Activated T-cell treated with anti-CD3 and anti-CD28 coated beads, Interleukin-2, amount 50 U/mL, for 48 hours (primary cell): ENCODE measurements at regions not wholly inside any gene's neighbourhood (a gene's known extent, or its start where the extent isn't known, plus 50 kb on each side); places are given as distances from the start of the nearest gene placed in this dataset.
"Not testable (repeated sequence)": the region's sequence is repeated elsewhere in the genome, so short reads cannot be mapped to it uniquely, and the experiment has no call there.

Experiments
- DNase-seq, 2 experiments: peaks; one replicate each; pipeline ENCODE4 v3.0.0-alpha.2; 2020

DNA sequence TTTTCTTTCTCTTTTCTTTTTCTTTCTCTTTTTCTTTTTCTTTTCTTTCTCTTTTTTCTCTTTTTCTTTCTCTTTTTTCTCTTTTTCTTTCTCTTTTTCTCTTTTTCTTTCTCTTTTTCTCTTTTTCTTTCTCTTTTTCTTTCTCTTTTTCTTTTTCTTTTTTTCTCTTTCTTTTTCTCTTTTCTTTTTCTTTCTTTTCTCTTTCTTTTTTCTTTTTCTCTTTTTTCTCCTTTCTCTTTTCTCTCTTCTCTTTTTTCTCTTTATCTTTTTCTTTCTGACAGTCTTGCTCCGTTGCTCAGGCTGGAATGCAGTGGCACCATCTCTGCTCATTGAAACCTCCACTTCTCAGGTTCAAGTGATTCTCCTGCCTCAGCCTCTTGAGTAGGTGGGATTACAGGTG, 335.7 kb downstream of the SQOR start:
- DNase-seq, result no peak

DNA sequence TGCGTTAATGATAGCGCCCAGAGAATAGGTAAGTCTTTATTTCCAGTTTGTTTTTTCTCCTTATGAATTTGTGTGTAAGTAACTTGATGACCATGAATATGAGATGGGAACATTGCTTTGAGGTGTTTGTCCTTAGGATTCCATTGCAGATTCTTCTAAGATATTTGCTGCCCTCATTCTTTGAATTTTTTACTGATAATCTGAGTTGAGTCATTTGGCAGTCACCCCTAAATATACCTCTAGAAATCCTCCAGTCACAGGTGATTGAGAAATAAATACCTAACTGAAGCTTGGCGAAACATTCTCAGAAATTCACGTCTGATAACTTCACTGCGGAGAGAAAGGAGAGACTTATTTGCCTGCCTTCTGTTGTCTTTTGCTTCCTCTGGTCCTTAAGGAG, 345.5 kb downstream of the SQOR start:
- no peak for DNase-seq

DNA sequence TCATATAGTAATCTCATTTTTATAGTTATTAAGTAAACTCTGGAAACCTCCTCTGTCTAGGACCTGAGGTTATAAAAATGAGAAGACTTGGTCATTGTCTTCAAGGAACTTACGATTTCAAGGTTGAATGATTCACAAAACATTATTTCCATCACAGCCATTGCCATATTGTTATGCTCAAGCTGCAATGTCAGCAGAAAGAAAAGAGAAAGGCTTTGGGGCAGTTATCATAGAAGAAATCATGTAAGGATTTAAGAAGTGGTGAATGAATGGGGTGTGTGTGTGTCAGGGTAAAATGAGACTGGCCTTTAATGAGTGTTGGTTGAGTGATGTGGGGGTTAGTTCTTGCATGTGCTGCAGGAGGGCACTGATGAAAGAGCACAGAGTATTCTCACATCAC, 346.8 kb downstream of the SQOR start:
- DNase-seq, result no peak

DNA sequence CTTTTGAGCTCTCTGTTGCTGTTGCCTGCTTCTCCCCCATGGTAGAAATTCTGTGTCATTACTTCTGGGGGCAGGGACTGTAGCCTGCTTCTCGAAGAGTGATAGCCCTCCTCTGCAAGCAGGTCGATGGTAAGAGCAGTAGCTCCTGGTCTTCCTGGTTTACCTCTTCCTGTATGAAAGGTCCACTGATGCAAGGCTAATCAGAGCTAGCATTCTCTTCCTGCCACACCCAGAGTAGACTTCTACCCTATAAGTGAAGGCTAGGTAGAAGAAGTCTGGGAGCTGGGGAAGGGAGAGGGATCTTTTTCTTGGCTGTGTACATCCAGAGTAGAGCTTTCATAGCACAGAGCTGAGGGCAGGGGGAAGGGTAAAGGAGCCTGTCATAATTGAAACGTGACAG, 357.0 kb downstream of the SQOR start:
- no peak for DNase-seq

DNA sequence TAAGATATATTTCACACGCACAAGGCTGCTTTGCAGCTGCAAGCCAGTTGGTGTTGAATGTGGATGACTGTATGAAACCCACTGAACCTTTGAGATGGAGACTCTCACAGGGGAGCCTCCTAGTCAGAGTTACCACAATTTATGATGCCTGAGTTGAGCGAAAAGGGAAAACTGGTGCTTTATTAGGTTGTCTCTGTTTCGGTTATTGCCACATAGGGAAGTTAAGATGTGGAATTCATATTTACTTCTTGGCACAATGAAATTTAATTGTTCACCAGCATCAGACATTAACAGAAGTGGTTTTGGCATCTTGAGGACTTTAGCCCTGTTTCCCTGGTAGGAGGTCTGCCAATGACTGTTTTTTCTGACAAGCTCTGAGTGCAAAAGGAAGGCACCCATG, 358.2 kb downstream of the SQOR start:
- no peak for DNase-seq

DNA sequence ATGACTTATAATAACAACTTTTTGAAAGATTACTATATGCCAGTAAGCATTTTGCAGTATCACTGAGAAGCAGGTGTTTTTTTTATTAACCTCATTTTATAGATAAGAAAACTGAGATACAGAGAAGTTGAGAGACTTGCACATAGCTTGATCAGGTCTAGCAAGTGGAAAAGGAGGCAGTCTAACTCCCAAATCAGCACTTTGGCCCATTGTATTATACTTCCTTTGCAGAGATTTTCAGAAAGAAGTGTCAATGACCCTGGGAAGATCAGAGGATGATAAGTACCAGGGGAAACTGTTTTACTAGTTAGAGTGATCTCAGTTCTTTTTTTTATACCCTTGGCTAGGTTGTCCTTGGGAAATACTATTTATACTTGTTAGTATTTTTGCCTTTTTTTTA, 358.7 kb downstream of the SQOR start:
- no peak for DNase-seq

DNA sequence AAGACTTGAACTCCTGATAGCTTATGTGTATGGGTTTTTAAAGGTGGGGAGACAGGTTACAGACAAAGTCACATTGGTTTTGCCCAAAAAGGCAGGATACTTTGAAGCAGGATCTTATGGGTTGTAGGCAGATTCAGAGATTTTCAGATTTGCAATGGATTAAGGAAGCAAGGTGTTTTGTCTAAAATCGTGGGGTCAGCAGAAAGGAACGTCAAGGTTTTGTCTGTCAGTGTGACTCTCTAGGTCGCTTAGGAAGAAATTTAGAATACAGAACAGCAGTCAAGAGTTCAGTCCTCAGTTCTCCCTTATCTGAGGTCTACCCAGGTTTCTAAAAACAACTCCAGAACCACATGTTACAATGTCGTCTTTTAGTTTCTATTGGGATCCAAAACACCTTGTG, 361.0 kb downstream of the SQOR start:
- DNase-seq, result no peak

DNA sequence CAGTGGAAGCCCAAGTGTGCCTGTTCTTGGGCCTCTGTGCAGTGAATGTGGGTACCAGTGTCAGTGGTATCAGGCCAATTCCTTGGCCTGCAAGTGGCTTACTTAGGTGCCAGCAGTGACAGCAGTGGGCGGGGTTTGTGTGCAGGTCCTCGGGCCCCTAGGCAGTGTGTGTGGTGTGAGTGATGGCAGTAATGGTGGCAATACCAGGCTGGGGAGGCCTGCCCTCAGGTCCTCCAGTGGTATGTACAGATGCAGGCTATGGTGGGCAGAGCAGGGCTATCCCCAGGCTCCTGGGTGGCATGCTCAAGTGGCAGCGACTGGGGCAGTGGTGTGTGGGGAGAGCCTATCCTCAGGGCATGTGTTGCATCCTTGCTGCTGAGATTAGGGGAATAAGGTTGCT, 379.7 kb downstream of the SQOR start:
- DNase-seq, result no peak

DNA sequence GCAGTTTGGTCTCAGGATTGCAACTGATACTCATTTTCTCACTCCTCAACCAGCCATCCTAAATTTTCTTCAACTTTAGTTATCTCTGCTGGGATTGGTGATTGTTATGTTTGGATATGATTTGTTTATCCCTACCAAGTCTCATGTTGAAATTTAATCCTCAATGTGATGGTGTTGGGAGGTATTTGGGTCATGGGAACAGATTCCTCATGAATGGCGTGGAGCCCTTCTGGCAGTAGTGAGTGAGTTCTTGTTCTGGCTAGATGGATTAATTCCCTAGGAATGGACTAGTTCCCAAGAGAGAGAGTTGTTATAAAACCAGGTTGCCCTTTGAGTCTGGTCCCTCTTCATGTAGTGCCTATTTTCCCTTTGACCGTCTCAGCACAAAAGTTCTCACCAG, 399.9 kb downstream of the SQOR start:
- DNase-seq, result no peak

DNA sequence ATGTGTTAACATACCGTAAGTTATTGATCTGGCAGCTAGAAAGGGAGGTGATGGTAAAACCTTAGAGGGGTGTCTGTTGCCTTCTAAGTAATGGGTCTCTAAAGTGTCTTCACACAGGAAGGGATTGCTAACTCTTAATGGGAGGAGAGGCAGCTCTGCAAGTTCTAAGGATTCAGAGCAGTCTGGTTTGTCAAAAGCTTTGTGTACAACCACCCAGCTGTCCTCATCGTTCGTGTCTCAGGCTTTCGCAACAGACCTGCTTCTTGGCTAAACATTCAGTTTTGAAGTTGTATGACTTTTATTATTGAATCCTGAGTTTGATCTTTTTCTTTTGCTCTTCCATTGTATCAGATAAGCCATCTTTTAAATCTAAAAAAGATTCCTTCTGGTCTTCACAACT, 404.9 kb downstream of the SQOR start:
- DNase-seq, result no peak

DNA sequence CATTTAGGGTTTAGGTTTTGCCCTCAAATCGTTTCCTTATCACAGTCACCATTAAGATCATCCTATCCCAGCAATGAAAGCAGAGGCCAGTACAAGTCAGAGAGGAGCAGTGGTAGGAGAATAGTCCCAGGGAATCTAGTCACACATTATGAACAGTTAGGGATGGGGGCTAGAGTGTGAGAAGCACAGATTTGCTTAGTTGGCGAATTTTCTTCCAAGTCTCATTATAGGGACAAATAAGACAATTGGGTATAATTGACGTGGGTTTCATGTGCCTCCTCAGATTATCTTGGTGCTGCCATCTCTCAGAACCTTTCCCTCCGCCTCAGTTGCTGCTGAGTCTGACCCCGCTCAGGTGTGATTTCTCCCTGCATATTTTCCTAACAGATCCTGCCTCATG, 407.1 kb downstream of the SQOR start:
- no peak for DNase-seq

DNA sequence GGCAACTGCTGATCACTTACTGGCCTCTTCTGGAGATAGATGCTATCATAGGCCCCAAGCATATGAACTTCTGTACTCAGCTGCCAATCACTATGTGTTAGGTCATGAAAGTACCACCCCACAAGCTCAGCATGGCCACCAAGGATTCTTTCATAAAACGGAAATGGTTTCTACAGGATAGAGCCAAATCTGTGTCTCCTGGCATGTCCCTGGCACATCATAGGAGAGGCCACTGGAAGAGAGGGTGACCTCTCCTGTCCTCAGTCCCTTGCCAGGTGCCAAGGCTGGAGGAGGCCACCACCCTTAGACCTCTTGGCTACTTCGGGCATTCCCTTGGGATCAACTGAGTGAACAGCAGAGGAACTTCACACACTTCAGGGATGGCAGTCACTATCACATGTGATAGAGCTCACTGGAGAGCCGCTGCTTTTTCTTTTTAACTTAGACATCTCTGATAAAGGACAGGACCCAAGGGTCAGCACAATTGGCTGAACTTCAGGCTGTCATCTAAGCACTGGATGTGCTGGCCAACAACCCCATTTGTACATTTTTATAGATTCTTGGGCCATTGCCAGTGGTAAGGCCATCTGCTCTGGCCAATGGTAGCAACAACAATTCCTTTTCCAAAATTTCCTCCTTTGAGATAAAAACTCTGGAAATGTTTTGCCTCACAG, 425.2 kb downstream of the SQOR start:
- DNase-seq, result no peak

DNA sequence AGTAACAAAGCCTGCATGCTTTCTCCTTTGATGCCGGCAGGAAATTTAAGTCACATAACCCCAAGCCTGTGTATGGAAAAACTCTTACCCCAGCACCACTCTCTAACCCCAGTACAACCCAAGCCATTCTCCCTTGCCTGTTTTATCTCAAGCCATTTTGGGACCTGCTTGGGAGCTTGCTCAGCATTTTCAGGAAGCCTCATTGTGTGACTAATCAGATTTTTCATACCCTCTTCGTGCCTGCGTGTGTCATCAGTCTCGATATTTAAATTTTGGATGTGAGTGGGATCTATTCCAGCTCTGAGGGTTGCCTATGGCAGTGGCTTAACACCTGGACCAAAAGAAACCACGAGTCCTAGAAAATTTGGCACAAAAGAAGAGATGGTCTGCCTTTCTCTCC, 426.2 kb downstream of the SQOR start:
- DNase-seq, result no peak

DNA sequence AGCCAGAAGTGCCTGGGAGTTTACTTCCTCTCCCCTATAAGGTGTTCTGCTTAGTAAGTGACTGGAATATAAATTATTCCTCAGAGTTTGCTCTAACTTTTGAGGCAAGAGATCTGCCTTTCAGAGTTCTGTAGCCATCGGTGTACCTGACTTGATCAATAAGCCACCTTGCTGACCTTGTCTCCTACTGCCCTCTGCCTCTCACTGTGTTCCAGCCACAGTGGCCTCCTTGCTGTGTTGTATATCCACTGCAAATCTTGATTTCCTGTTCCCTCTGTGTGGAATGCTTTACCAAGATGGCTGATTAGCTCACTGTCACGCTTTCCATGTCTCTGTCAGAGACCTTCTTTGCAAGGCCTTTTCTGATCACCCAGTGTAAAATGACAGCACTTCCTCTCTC, 442.4 kb downstream of the SQOR start:
- DNase-seq, result no peak

DNA sequence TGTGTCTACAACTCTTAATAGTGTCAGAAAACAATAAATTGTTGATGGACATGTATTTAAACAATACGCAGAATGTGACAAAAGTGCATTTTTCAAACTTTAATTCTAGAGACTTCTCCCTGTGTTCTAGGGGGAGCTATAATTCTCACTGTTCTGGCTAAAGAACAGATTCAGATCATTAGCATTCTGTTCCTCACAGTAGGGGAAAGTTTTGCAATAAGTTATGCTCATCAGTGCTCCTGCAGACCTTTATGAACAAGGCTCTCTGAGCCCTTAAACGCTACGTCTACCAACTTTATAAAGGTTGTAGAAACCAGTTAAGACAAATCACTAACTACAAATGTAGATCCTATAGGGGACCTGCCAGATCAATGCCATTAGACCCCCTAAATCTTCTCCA, 444.2 kb downstream of the SQOR start:
- DNase-seq, result no peak

DNA sequence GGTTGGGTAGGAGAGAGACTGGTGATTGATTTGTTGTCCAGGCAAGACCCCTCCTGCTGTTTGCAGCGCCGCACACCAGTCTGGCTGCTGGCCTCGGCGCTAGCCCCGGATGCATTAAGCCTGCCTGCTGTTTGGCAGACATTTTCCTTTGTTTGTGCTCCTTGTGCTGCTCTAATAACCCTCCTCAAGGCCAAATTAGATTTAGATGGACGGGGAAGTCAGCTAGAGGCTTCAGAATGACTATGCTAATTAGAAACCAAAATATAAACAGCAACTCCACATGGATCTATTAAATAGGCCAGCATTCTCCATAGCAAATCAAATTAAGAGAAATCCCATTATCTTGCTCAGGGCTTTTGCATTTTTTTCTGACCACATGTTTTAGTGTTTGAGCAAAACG, 445.2 kb downstream of the SQOR start:
- DNase-seq, result no peak

DNA sequence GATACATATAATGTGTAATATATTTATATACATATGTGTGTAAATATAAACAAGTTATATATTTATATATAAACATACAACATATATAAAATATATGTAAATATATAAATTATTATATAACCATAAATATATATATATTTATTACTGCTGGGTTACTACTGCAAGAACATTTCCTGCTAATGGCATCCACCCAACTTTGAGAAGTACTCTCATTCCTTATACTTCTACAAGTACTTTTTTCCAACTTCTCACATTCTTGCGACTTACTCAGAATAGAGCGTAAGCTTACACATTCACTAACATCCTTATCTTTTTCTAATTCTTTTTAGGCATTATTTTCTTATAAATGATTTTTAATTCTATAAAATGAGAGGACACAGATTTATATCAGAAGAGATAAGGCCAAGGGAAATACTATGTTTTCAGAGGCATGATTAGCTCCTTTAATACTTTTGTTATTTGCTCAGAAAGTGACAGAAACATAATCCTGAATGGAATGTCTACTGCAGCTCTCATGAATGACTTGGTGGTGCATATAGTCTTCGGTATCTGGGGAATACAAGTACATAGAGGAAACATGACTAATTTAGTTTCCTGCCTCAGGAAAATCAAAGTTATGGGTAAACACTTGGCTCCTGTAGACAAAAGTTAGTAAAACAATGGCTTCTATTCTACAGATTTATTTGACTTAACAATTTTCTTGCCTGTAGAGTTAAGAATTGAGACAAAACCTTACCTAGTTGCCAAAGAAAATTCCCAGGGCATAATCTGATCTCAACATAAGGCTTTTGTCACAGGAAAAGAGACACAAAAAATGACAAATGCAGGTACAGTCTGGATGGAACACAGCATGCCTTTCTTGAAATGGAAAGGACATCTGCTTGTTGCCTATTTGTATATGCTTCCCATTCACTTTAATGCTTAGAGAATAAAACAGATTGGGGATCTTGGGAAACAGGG, 453.9 kb downstream of the SQOR start:
- no peak for DNase-seq

DNA sequence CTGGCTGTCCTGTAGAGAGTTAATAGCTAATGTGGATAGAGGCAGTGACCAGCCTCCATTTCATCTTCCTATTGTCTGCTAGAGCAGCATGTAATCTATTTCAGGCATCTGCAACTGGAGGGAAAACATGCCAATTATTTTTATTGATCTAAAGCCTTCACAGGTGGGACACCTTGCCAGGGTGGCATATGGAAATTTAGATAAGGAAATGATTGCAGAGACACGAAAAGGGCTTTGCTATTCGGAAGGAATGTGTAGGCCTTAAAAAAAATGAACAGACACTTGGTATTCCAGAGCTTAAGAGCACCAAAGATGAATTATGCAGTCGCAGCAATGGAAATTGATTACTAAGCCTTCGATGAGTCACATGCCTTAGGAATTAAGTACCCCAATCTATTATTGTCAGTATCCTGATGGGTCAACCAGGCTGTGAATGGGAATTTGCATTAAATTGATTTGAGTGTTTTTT, 454.7 kb downstream of the SQOR start:
- DNase-seq, result no peak

DNA sequence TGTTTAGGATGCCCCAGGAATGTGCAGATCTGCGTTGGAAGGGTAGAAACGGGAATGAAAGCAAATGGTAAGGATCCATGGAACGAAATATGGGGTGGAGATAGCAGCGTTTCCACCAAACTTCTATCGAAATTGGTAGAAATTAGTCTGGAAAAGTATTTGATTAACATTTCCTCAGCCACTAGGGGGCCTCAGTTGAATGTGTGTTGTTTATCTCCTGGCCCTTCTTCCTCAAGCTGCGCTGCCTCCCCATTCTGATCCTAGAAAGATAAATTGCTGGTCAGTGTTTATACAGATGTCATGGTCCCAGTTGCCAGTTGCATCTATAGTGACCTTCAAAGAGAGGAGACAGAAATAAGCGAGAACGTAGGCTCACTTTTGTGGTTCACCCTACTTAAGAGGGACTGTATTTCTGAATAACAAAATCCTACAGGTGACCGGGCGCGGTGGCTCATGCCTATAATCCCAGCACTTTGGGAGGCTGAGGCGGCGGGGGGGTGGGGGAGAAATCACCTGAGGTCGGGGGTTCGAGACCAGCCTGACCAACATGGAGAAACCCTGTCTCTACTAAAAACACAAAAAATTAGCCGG, 457.1 kb downstream of the SQOR start:
- DNase-seq, result no peak

DNA sequence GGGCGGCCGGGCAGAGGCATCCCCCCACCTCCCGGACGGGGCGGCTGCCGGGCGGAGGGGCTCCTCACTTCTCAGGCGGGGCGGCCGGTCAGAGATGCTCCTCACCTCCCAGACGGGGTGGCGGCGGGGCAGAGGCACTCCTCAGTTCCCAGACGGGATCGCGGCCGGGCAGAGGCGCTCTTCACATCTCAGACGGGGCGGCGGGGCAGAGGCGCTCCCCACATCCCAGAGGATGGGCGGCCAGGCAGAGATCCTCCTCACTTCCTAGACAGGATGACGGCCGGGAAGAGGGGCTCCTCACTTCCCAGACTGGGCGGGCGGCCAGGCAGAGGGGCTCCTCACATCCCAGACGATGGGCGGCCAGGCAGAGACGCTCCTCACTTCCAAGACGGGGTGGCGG, 463.2 kb downstream of the SQOR start:
- DNase-seq, result not testable (repeated sequence)

DNA sequence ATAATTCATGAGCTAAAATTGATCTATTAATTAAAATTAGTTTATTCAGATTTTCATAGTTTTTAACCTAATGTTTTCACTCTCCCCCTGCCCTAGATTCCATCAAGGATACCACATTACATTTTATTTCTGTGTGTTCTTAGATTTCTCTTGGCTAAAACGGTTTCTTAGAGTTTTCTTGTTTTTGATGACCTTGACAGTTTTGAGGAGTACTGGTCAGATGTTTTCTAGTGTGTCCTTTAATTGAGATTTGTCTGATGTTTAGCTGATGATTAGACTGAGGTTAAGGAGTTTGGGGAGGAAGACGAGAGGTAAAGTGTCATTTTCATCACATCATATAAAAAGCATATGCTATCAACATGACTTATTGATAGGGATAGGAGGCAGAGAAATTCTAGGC, 475.9 kb downstream of the SQOR start:
- no peak for DNase-seq

DNA sequence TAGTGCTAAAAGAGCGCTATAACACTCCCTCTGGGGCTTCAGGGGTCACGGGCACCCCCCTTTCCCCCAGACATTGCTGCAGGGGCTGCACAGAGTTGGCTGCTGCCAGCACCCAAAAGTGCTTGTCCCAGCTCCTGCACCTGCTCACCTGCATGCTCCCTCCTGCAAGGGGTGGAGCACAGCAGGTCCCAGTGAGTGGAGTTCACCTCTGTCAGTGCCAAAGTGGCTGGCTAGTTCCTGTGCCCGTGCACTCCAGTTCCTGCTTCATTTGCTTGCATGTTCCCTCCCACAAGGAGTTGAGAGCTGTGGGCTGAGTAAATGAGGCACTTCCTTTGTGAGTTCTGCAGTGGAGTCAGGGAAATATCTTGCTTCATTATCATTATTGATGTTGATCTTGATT, 476.9 kb downstream of the SQOR start:
- DNase-seq, result no peak

DNA sequence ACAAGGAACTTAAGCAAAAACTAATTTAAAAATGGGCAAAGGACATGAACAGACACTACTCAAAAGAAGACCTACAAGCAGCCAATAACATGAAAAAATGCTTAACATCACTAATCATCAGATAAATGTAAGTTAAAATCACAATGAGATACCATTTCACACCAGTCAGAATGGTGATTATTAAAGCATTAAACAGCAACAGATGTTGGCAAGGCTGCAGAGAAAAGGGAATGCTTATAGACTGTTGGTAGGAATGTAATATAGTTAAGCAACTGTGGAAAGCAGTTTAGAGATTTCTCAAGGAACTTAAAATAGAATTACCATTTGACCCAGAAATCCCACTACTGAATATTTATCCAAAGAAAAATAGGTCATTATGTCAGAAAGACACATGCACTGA, 482.2 kb downstream of the SQOR start:
- DNase-seq, result no peak

DNA sequence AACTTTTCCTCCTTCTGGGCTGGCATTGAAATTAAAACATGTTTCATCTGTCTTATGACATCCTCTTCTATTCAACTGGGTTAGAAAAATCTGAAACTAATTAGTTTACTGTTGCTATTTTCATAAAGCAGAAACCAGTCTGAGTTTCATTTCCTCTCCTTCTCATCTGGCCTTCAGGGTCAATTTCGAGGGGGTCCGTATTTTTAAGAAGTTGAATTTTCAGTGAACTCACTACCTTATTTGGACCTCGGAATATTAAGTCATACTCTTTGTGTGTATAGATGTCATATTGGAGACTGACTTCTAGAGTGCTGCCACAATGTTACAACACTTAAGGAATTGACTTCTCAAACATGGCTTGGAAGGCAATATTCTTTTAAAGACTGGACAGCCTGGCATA, 485.9 kb downstream of the SQOR start:
- no peak for DNase-seq
